PFSK-1 (cell line): ENCODE measurements at regions not wholly inside any gene's neighbourhood (a gene's known extent, or its start where the extent isn't known, plus 50 kb on each side); places are given as distances from the start of the nearest gene placed in this dataset.

Source experiments
- FOXP2 ChIP-seq: optimal IDR thresholded peaks from 2 replicates; pipeline ENCODE3; 2011; ENCODE audit warnings: borderline replicate concordance, control low read depth, inconsistent platforms; ENCODE audit not compliant: insufficient read depth; ENCODE audit errors: extremely low read length, extremely low read depth
- POLR2AphosphoS5 ChIP-seq: IDR thresholded peaks from 2 replicates; pipeline ENCODE4 v1.6.1; 2012; ENCODE audit warnings: low read depth, mild to moderate bottlenecking, control low read depth, low read length, moderate library complexity
- SIN3A ChIP-seq: IDR thresholded peaks from 2 replicates; pipeline ENCODE4 v1.6.1; 2012; ENCODE audit warnings: mild to moderate bottlenecking, low read length, moderate library complexity, borderline replicate concordance; ENCODE audit not compliant: insufficient read depth
- TAF1 ChIP-seq: IDR thresholded peaks from 2 replicates; pipeline ENCODE4 v1.6.1; 2012; ENCODE audit warnings: low read length, control low read depth, borderline replicate concordance; ENCODE audit not compliant: insufficient read depth
- TF ChIP-seq, protein P1 (sequence below), 2 experiments: IDR thresholded peaks; 2 replicates each; pipeline versions ENCODE4 v1.6.1 to v1.8.0; 2011 to 2012; ENCODE audit warnings: low read depth in 2 of 2, low read length in 2 of 2, control low read depth in 1 of 2, inconsistent platforms in 1 of 2, mild to moderate bottlenecking in 1 of 2, moderate library complexity in 1 of 2; ENCODE audit not compliant: insufficient read depth in 1 of 2

DNA sequence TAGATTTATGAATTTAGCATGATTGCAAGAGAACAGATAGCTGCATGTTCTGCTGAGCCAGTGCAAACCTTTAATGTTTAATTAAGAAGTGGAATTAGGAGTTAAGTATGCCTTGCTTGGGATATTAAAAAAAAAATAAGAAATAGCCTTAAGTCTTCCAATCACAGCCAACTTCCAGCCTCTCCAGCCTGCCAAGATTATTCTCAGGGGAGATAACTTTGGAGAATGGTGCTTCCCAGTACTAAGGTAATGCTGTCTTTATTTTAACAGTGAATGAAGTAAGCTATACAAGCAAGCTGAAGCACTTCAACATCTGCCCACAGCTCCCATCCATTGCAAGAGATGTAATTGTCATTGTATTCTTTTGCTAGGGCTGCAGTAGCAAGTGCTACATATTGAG, 389.5 kb upstream of the ASIC2 start:
- TF ChIP-seq SIN3A (no peak), FOXP2 (no peak), TAF1 (no peak), POLR2AphosphoS5 (no peak)
- TF ChIP-seq, protein P1, sequence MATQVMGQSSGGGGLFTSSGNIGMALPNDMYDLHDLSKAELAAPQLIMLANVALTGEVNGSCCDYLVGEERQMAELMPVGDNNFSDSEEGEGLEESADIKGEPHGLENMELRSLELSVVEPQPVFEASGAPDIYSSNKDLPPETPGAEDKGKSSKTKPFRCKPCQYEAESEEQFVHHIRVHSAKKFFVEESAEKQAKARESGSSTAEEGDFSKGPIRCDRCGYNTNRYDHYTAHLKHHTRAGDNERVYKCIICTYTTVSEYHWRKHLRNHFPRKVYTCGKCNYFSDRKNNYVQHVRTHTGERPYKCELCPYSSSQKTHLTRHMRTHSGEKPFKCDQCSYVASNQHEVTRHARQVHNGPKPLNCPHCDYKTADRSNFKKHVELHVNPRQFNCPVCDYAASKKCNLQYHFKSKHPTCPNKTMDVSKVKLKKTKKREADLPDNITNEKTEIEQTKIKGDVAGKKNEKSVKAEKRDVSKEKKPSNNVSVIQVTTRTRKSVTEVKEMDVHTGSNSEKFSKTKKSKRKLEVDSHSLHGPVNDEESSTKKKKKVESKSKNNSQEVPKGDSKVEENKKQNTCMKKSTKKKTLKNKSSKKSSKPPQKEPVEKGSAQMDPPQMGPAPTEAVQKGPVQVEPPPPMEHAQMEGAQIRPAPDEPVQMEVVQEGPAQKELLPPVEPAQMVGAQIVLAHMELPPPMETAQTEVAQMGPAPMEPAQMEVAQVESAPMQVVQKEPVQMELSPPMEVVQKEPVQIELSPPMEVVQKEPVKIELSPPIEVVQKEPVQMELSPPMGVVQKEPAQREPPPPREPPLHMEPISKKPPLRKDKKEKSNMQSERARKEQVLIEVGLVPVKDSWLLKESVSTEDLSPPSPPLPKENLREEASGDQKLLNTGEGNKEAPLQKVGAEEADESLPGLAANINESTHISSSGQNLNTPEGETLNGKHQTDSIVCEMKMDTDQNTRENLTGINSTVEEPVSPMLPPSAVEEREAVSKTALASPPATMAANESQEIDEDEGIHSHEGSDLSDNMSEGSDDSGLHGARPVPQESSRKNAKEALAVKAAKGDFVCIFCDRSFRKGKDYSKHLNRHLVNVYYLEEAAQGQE (IDR thresholded peaks at IDR 0.05; ENCODE audit: insufficient read depth in 1 of 2, low read depth in 2 of 2, low read length in 2 of 2): no peak

DNA sequence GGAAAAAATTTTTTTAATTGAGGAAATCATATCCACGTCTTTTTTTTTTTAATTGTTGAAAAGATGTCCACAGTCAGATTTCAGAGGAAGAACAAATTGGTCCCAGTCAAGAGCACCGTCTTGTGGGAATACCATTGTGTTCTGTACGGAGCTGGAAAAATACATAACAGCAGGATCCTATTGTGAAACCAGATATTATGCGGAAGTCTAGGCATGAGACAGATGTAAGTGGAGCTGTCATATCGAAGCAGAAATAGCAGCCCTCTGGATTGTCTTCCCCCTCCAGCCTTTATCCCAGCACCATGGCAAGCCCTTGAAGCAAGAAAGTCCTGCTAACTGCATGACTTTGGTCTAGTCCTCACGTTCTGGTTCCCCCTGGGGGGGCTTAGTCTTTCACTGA, 391.6 kb upstream of the ASIC2 start:
- TF ChIP-seq SIN3A (no peak), FOXP2 (no peak), TAF1 (no peak), POLR2AphosphoS5 (no peak)
- TF ChIP-seq, protein P1 (IDR thresholded peaks at IDR 0.05; ENCODE audit: insufficient read depth in 1 of 2, low read depth in 2 of 2, low read length in 2 of 2): no peak

DNA sequence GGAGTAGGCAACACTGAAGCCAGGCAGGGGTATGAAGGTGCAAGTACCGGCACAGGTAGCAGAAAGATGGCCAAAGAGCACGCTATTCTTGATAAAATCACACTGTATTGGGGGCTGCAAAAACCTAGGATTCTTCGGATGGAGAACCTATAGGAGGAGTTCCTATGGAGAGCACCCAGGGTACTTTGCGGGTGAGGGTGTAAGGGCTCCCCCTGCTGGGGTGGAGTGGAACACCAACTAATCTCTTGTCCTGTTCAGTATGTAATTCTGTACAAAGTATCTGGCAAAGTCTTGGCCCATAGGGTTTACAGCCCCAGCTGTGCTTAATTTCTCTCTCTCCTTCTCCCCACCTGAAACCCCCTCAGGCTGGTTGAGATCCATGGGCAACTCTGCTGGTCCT, 393.1 kb upstream of the ASIC2 start:
- no peak for TF ChIP-seq SIN3A
- TF ChIP-seq TAF1: no peak
- TF ChIP-seq FOXP2: no peak
- TF ChIP-seq POLR2AphosphoS5: no peak
- TF ChIP-seq, protein P1 (IDR thresholded peaks at IDR 0.05; ENCODE audit: insufficient read depth in 1 of 2, low read depth in 2 of 2, low read length in 2 of 2): no peak

DNA sequence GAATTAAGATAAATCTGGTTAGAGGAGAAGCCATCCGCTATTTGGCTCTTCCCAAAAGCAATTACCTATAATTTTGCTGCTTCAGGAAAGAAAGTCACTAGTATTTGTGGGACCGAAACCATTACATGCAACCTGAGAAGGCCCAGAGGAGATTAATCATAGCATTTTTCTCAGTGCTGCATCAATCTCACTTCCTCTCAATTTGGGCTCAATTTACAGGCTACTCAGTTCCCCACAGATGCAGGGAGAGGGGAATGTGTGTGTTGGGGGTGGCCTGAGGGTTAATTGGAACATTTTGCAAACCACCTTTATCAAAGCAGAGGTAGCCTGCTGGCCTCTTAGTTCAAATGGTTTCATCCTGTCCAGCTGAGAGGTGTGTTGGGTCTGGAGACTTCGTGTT, 394.7 kb upstream of the ASIC2 start:
- TF ChIP-seq, protein P1 (IDR thresholded peaks at IDR 0.05; ENCODE audit: insufficient read depth in 1 of 2, low read depth in 2 of 2, low read length in 2 of 2): no peak
- TF ChIP-seq FOXP2 (no peak), POLR2AphosphoS5 (no peak), SIN3A (no peak), TAF1 (no peak)

DNA sequence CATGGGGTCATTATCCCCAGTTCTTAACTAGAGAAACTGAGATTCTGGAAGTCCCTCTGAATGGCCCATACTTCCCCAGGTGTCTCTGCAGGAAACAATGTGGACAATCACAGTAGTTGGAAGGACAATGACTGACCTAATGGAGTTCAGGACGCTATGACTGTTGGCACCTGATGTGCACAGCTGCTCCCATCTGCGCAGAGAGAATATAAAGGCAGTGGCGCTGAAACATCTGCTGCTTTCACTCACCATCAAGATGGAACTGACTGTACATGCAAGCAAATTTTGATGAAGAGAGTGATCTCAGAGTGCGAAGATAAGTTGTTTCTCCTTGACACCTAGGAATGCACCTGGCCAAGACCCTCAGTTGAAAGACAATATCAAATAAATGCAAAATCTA, 395.7 kb upstream of the ASIC2 start:
- no peak for TF ChIP-seq TAF1
- no peak for TF ChIP-seq SIN3A
- no peak for TF ChIP-seq FOXP2
- TF ChIP-seq POLR2AphosphoS5: no peak
- TF ChIP-seq, protein P1 (IDR thresholded peaks at IDR 0.05; ENCODE audit: insufficient read depth in 1 of 2, low read depth in 2 of 2, low read length in 2 of 2): no peak
